Gastroesophageal sphincter (tissue), 3 donors: ENCODE measurements at regions not wholly inside any gene's neighbourhood (a gene's known extent, or its start where the extent isn't known, plus 50 kb on each side); places are given as distances from the start of the nearest gene placed in this dataset.

Experiments used
- POLR2AphosphoS5 ChIP-seq: sonication (generic); formaldehyde crosslinking; IDR thresholded peaks from one replicate; pipeline ENCODE4 v1.6.1; 2017; ENCODE audit warnings: antibody characterized with exemption
- TF ChIP-seq, protein P1 (sequence below), 4 experiments: fragments of 200-600 bp in 2 of 4; fragments of 450-650 bp in 2 of 4; sonication (generic) in 1 of 4; IDR thresholded peaks; one replicate each; pipeline ENCODE4 v1.5.1; 2017 to 2019; ENCODE audit warnings: antibody characterized with exemption in 4 of 4, mild to moderate bottlenecking in 2 of 4, moderate library complexity in 2 of 4

DNA sequence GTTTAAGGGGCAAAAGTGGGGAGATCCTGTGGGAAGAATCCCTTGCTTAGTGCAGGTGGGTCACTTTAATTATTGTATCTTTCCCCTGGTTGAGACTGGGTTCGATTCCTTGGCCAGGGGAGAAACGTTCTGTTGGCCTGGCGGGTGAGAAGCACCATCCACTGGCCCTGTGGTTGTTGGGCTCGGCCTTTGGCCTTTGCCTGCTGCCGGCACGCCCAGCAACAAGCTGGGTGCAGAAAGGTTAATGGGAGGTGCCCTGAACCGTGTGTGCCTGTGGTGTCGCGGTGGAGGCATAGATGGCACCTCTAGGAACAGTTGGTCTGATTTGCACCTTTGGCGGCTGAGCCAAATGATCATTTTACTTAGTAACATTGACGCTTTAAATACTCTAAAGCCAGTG is 363.6 kb upstream of the CNTNAP2 start:
- TF ChIP-seq POLR2AphosphoS5: no peak
- TF ChIP-seq, protein P1, sequence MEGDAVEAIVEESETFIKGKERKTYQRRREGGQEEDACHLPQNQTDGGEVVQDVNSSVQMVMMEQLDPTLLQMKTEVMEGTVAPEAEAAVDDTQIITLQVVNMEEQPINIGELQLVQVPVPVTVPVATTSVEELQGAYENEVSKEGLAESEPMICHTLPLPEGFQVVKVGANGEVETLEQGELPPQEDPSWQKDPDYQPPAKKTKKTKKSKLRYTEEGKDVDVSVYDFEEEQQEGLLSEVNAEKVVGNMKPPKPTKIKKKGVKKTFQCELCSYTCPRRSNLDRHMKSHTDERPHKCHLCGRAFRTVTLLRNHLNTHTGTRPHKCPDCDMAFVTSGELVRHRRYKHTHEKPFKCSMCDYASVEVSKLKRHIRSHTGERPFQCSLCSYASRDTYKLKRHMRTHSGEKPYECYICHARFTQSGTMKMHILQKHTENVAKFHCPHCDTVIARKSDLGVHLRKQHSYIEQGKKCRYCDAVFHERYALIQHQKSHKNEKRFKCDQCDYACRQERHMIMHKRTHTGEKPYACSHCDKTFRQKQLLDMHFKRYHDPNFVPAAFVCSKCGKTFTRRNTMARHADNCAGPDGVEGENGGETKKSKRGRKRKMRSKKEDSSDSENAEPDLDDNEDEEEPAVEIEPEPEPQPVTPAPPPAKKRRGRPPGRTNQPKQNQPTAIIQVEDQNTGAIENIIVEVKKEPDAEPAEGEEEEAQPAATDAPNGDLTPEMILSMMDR (IDR thresholded peaks at IDR 0.05): no peak
